HT-29 (cell line): ENCODE measurements at regions not wholly inside any gene's neighbourhood (a gene's known extent, or its start where the extent isn't known, plus 50 kb on each side); places are given as distances from the start of the nearest gene placed in this dataset.

ENCODE experiments used
- DNase-seq: peaks from one replicate; pipeline ENCODE4 v3.0.0-alpha.2; 2015; ENCODE audit warnings: low spot score

- DNase-seq, result no peak
Observed at GRCh38 chrX:78493180-78493579, 165.8 kb upstream of the CYSLTR1 start.

DNA sequence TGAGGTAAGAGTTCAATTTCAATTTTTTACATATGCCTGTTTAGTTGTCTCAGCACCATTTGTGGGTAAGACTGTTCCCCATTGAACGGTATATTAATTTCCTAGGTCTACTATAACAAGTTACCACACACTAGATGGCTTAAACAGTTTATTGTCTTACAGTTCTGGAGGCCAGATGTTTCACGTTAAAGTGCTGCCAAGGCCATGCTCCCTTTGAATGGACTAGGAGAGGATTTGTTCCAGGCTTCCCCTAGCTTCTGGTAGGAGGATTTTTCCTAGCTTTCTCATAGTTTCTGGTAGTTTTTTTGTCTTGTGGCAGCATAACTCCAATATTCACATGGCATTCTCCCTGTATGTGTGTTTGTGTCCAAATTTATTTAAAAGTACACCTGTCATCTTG is 149.3 kb upstream of the CYSLTR1 start:
- DNase-seq, result no peak

DNA sequence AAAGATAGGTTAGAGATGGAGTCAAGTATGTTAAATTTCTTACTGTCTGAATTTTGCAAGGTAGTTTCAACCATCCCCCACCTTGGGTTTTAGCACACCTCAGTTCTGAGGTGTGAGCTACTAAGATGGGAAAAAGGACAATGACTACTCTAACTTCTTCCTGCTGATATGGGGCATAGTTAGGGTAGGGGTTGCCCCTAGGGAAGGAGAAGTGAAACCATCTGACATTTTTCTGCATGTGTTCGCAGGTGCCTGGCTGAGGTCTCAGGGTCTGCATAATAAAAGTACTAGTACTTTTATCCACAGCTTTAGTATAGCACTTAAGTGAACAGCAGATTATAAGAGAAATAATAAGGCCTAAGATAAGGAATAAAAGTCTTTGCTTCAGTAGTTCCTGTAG is 129.5 kb upstream of the CYSLTR1 start:
- DNase-seq, result no peak

DNA sequence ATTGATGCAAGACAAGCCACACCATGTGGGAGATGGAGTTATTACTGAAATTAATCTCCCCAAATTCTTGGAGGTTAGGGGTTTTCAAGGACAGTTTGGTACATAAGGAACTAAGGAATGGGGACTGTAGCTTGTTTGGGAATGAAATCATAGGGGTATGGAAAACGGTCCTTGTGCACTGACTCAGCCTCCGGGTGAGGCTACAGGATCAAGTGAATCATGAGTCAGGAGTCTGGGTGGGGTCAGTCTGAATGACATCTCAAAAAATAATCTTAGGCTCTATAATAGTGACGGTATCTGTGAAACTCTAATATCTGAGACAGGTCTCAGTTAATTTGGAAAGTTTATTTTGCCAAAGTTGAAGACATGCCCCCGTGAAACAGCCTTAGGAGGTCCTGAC is 128.5 kb upstream of the CYSLTR1 start:
- no peak for DNase-seq

DNA sequence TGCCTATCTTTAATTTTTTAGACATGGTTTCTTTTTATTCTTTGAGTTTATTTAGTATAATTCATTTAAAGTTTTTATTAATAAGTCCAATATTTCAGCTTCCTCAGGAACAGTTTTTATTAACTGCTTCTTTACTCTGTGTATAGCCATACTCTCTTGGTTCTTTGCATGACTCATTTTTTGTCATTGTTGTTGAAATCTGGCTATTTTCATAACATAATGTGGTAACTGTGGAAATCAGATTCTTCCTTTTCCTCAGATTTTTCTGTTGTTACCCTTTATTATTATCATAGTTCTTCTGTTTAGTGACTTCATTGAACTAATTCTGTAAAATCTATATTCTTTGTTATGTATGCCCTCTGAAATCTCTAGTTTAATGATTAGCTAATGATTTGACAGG is 124.9 kb upstream of the CYSLTR1 start:
- no peak for DNase-seq

GRCh38 chrX:78437621-78438020 is 110.2 kb upstream of the CYSLTR1 start:
- no peak for DNase-seq

- no peak for DNase-seq
Observed at GRCh38 chrX:78429172-78429571, 101.8 kb upstream of the CYSLTR1 start.

- no peak for DNase-seq
Observed at GRCh38 chrX:78388663-78389062, 61.3 kb upstream of the CYSLTR1 start.

DNA sequence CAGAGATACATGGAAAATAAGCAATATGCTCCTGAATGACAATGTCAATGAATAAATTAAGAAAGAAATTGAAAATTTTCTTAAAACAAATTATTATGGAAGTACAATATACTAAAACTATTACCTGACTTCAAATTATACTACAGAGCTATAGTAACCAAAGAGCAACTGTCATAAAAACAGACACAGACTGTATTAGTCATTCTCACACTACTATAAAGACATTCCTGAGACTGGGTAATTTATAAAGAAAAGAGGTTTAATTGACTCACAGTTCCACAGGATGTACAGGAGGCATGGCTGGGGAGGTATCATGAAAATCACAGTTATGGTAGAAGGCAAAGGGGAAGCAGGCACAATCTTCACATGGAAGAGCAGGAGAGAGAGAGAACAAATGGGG is 60.0 kb upstream of the CYSLTR1 start:
- DNase-seq, result no peak

GRCh38 chrX:78384486-78384885 is 57.1 kb upstream of the CYSLTR1 start:
- no peak for DNase-seq

DNA sequence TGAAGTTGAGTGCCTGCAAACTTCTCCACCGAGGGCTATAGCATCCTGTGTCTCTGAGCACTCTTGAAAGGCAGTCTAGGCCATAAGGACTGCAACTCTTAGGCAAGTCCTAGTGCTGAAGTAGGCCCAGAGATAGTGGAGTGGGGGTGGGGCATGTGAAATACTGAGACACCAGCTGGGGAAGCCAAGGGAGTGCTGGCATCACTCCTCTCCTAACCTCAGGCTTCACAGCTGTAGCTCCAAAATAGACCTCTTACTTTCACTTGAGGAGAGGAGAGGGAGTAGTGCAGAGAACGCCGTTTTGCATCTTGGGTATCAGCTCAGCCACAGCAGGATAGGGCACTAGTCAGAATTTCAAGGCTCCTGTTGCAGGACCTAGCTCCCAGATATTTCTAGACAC is 56.2 kb upstream of the CYSLTR1 start:
- DNase-seq, result no peak

DNA sequence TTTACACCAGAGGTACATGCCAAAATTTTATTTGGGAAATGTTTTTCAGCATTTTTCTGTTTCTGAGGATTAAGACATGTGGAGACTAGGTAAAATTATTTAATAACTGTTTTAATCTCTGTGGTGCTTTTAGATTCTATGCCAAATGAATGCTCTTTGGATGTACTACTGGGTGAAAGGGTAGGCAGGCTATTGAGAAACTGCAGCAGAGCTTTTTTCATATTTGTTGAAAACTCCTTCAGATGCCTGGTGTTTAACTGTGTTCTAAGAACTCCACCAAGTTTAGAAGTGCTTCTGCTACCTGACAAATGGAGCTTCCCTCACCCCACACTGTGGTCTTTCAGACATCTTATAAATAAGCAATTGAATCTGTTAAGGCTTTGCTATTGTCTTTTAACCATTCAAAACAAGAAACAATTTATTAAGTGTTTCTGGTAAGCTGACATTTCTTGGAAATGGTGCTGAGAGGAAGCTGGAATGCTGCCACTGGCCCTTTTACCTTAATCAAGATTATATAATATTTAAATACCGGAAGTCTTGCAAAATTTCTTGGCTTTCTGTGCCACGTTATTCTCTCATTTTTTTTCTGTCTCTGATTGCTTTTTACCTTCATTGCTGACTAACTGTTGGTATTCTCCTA is 51.2 kb upstream of the CYSLTR1 start:
- DNase-seq, result no peak
